ENCODE measurements at regions not wholly inside any gene's neighbourhood (a gene's known extent, or its start where the extent isn't known, plus 50 kb on each side); places are given as distances from the start of the nearest gene placed in this dataset.
A peak's percentile ranks its signal among the peaks of the same experiment; 100 is the strongest.

DNA sequence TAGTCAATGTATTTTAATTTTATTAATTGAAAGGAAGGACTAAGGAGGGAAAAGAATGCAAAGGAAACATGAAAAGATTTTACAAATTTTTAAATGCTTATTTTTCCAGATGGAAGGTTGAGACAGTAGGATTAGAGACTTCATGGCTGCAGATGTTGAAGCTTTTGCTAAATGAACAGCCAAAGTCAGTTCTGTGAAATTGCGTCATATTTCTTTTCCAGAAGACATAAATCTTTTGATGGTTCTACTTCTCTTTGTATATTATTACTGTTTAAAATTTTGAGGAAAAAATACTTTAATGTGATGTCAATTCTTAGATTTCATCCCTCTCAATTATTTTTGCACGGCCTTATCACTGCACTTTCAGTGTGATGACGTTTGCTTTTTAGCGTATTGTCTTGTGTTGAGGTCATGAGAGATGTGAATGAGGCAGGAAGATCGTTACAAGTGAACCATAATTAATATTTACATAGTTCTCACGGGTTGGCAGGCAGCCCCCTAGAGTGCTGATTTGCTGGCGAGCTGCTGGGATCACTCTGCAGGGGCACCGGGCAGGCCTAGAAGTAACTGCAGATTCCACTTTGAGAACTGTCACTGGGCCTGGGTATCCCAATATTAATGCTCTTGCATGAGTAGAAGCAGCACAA lies 158.1 kb downstream of the TBXT start:
- no peaks in the 10 kb centered on the region; the same call in 2 of the 3 replicates for H3K36me3 Mint-ChIP-seq (ENCODE audit: low read depth)
- H3K4me2 ChIP-seq, result peak overlapping the region; percentile 89
- peaks cover 21% of the 10 kb centered on the region for H3K4me1 Mint-ChIP-seq
- H3F3A ChIP-seq (replicated peaks; ENCODE audit: low read depth), result no peaks in the 10 kb centered on the region
- H3K27ac Mint-ChIP-seq, result no peak overlapping the region
- DNase-seq (ENCODE audit: low spot score), result no peak
- peaks cover 8% of the 10 kb centered on the region; the same call in 1 of the 2 replicates for H4K20me1 ChIP-seq (replicated peaks; ENCODE audit: insufficient read depth)
- H3K79me2 ChIP-seq (replicated peaks; ENCODE audit: insufficient read depth), result no peaks in the 10 kb centered on the region
- no peak overlapping the region for H3K27ac ChIP-seq (ENCODE audit: low read depth)
- H3K27me3 Mint-ChIP-seq (ENCODE audit: insufficient read depth, low read depth, poor library complexity), result peaks cover 58% of the 10 kb centered on the region
- ATAC-seq, result no peak
- H2AFZ ChIP-seq, result peak overlapping the region; percentile 80; the same call in 1 of the 2 replicates
- no peaks in the 10 kb centered on the region for H3K9me2 ChIP-seq (ENCODE audit: insufficient read depth)
- peak overlapping the region; percentile 71 for H3K4me3 Mint-ChIP-seq
- H3K27me3 ChIP-seq (ENCODE audit: insufficient read depth), result peaks cover 73% of the 10 kb centered on the region
- peaks cover 27% of the 10 kb centered on the region for H3K4me1 ChIP-seq (ENCODE audit: insufficient read depth)
- H3K9me3 Mint-ChIP-seq, result no peaks in the 10 kb centered on the region
- H3K36me3 ChIP-seq (ENCODE audit: insufficient read depth), result no peaks in the 10 kb centered on the region
- H3K4me3 ChIP-seq, result peak overlapping the region; percentile 67
- TF ChIP-seq EZH2 (IDR thresholded peaks at IDR 0.05; ENCODE audit: low read depth, unreplicated experiment) (peak; percentile 24), ZNF462 (CRISPR knock-in tag; IDR thresholded peaks at IDR 0.05) (no peak), JUNB (IDR thresholded peaks at IDR 0.05; ENCODE audit: unreplicated experiment) (no peak), NANOG (IDR thresholded peaks at IDR 0.05; ENCODE audit: borderline replicate concordance) (no peak)

All from GM23338 (cell line).